HEK293 (cell line): ENCODE measurements at regions not wholly inside any gene's neighbourhood (a gene's known extent, or its start where the extent isn't known, plus 50 kb on each side); places are given as distances from the start of the nearest gene placed in this dataset.
A peak's percentile ranks its signal among the peaks of the same experiment; 100 is the strongest.

Experiments
- CTCF ChIA-PET: fragments of 350-600 bp; formaldehyde crosslinking; extraction: SDS; loops from one replicate; lab custom pipeline; 2021; ENCODE audit warnings: antibody characterized with exemption; lab: Yijun Ruan, JAX
- POLR2A ChIA-PET: fragments of 300-600 bp; formaldehyde crosslinking; extraction: SDS; loops from one replicate; lab custom pipeline; 2020; ENCODE audit warnings: antibody characterized with exemption, inconsistent platforms; lab: Yijun Ruan, JAX
- H3K27ac ChIP-seq: fragments of 200-500 bp; sonication (Bioruptor generic); 2 replicates; pipeline ENCODE4 v1.5.1; 2014; ENCODE audit warnings: low read depth, low read length, control low read depth, inconsistent platforms; ENCODE audit errors: extremely low read depth
- H3K36me3 ChIP-seq, 2 experiments: fragments of 200-500 bp in 1 of 2; sonication (Bioruptor generic) in 1 of 2; 1 replicate in 1 of 2; 2 replicates in 1 of 2; pipeline ENCODE4 v1.5.1; 2014 to 2017; ENCODE audit warnings: inconsistent platforms in 2 of 2, low read length in 2 of 2; ENCODE audit not compliant: control insufficient read depth in 2 of 2, insufficient read depth in 1 of 2
- H3K4me1 ChIP-seq: fragments of 200-500 bp; sonication (Bioruptor generic); 2 replicates; pipeline ENCODE4 v1.5.1; 2014; ENCODE audit warnings: mild to moderate bottlenecking, low read length, inconsistent platforms; ENCODE audit not compliant: control insufficient read depth, insufficient read depth
- H3K4me3 ChIP-seq: 2 replicates; pipeline ENCODE4 v1.5.1; 2011; ENCODE audit warnings: low read depth, mild to moderate bottlenecking, control low read depth, low read length, moderate library complexity
- H3K9me3 ChIP-seq: fragments of 200-500 bp; sonication (Bioruptor generic); 2 replicates; pipeline ENCODE4 v1.5.1; 2014; ENCODE audit warnings: low read depth, low read length, inconsistent platforms; ENCODE audit not compliant: control insufficient read depth, insufficient read depth
- PBX3 ChIP-seq: sonication (generic); formaldehyde crosslinking; IDR thresholded peaks from 2 replicates; pipeline ENCODE4 v1.8.1; 2022; ENCODE audit warnings: mild to moderate bottlenecking, moderate library complexity, missing genetic modification reagents
- PRDM2 ChIP-seq: fragments of 450-650 bp; formaldehyde crosslinking; IDR thresholded peaks from 2 replicates; pipeline ENCODE4 v1.5.1; 2016; ENCODE audit warnings: missing biosample characterization, missing genetic modification characterization, borderline replicate concordance
- SCRT1 ChIP-seq: fragments of 450-650 bp; formaldehyde crosslinking; IDR thresholded peaks from 2 replicates; pipeline ENCODE4 v1.5.1; 2016; ENCODE audit warnings: missing biosample characterization, missing genetic modification characterization, borderline replicate concordance
- ZBTB17 ChIP-seq: fragments of 450-650 bp; formaldehyde crosslinking; IDR thresholded peaks from 2 replicates; pipeline ENCODE4 v1.5.1; 2016; ENCODE audit warnings: missing biosample characterization, missing genetic modification characterization
- ZBTB48 ChIP-seq: fragments of 450-650 bp; formaldehyde crosslinking; IDR thresholded peaks from 2 replicates; pipeline ENCODE4 v1.5.1; 2016; ENCODE audit warnings: missing biosample characterization, missing genetic modification characterization
- ZBTB7A ChIP-seq: fragments of 450-650 bp; formaldehyde crosslinking; IDR thresholded peaks from 2 replicates; pipeline ENCODE4 v1.5.1; 2016; ENCODE audit warnings: low read depth, missing biosample characterization, missing genetic modification characterization
- ZIC2 ChIP-seq: fragments of 450-650 bp; formaldehyde crosslinking; IDR thresholded peaks from 2 replicates; pipeline ENCODE4 v1.5.1; 2016; ENCODE audit warnings: missing biosample characterization, missing genetic modification characterization
- ZNF114 ChIP-seq: fragments of 450-650 bp; formaldehyde crosslinking; IDR thresholded peaks from 2 replicates; pipeline ENCODE4 v1.5.0; 2017; ENCODE audit warnings: missing biosample characterization, missing genetic modification characterization
- ZNF184 ChIP-seq: fragments of 450-650 bp; IDR thresholded peaks from 2 replicates; pipeline ENCODE4 v1.5.1; 2018; ENCODE audit warnings: missing biosample characterization, mild to moderate bottlenecking, missing genetic modification characterization
- ZNF2 ChIP-seq: fragments of 450-650 bp; formaldehyde crosslinking; IDR thresholded peaks from 2 replicates; pipeline ENCODE4 v1.5.1; 2016; ENCODE audit warnings: missing biosample characterization, missing genetic modification characterization
- ZNF24 ChIP-seq: fragments of 450-650 bp; formaldehyde crosslinking; IDR thresholded peaks from 2 replicates; pipeline ENCODE4 v1.5.1; 2016; ENCODE audit warnings: missing biosample characterization, missing genetic modification characterization
- ZNF354C ChIP-seq: fragments of 450-650 bp; formaldehyde crosslinking; IDR thresholded peaks from 2 replicates; pipeline ENCODE4 v1.5.1; 2016; ENCODE audit warnings: missing biosample characterization, missing genetic modification characterization, low read depth, borderline replicate concordance
- ZNF513 ChIP-seq: fragments of 450-650 bp; IDR thresholded peaks from 2 replicates; pipeline ENCODE4 v1.5.1; 2018; ENCODE audit warnings: missing biosample characterization, missing genetic modification characterization
- ZNF549 ChIP-seq: fragments of 450-650 bp; IDR thresholded peaks from 2 replicates; pipeline ENCODE4 v1.5.1; 2018; ENCODE audit warnings: missing biosample characterization, missing genetic modification characterization, mild to moderate bottlenecking, inconsistent platforms, moderate library complexity
- ZNF621 ChIP-seq: fragments of 450-650 bp; formaldehyde crosslinking; IDR thresholded peaks from 2 replicates; pipeline ENCODE4 v1.5.1; 2017; ENCODE audit warnings: missing biosample characterization, missing genetic modification characterization
- ZNF768 ChIP-seq: fragments of 450-650 bp; formaldehyde crosslinking; IDR thresholded peaks from 2 replicates; pipeline ENCODE4 v1.5.1; 2018; ENCODE audit warnings: missing biosample characterization, mild to moderate bottlenecking, missing genetic modification characterization
- TF ChIP-seq, protein P1 (sequence below): fragments of 450-650 bp; formaldehyde crosslinking; IDR thresholded peaks from 2 replicates; pipeline ENCODE4 v1.5.1; 2016; ENCODE audit warnings: missing biosample characterization, missing genetic modification characterization
- TF ChIP-seq, protein P2 (sequence below): fragments of 450-650 bp; formaldehyde crosslinking; IDR thresholded peaks from 2 replicates; pipeline ENCODE4 v1.5.1; 2016; ENCODE audit warnings: missing biosample characterization, missing genetic modification characterization

GRCh38 chr7:22635349-22635748 lies 91.7 kb upstream of the IL6 start:
- H3K36me3 ChIP-seq: no peaks in the 10 kb centered on the region
- no peaks in the 10 kb centered on the region for H3K4me1 ChIP-seq
- H3K9me3 ChIP-seq: no peaks in the 10 kb centered on the region
- CTCF ChIA-PET: no interaction called here
- TF ChIP-seq ZIC2 (tag by site-specific recombination) (0 out of 2 replicates have a peak, but pooled peaks have one; percentile 13), PRDM2 (no peak)
- TF ChIP-seq, all 188 proteins: peak for 1
- Histone ChIP-seq H3K4me3 (no peak overlapping the region), H3K27ac (no peak overlapping the region)
- POLR2A ChIA-PET: interaction anchor here (0.6 kb wide), 1 partner anchor 10 kb away, joined by 4 read pairs; no protein-coding TSS in a partner anchor

DNA sequence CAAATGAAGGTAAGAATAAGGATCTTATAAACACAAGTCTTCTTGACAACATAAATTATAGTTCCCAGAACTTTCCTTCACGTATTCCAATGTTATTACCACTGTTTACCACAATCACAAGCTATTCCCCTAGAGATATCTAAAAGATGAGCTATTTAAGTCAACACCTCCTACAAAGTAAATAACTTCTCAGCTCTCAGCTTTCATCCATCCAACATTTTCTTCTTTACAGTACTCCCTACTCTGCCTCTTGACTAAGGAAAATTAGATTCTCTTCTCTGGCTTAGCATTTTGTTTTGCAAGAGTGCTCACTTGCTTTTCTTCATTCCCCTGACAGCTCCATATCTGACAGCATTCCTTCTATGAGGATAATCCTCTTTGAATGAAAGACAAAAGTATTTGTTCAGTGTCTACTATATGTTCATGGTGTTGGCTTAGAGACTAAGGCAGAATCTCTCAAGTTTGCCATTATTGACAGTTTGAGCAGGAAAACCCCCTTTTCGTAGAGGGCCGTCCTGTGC lies 93.0 kb upstream of the IL6 start:
- Histone ChIP-seq H3K4me3 (no peak overlapping the region), H3K27ac (no peak overlapping the region), H3K36me3 (no peaks in the 10 kb centered on the region), H3K9me3 (no peaks in the 10 kb centered on the region), H3K4me1 (no peaks in the 10 kb centered on the region)
- TF ChIP-seq ZNF621 (tag by site-specific recombination) (no peak), ZBTB48 (tag by site-specific recombination) (no peak)
- POLR2A ChIA-PET: no interaction called here
- CTCF ChIA-PET: interaction anchor here (0.6 kb wide), 1 partner anchor 19 kb away, joined by 3 read pairs; no protein-coding TSS in a partner anchor

GRCh38 chr7:22633286-22633953 lies 93.6 kb upstream of the IL6 start:
- Histone ChIP-seq H3K9me3 (no peaks in the 10 kb centered on the region), H3K4me1 (no peaks in the 10 kb centered on the region), H3K27ac (no peak overlapping the region), H3K36me3 (no peaks in the 10 kb centered on the region), H3K4me3 (no peak overlapping the region)
- ChIA-PET CTCF (no interaction called here), POLR2A (no interaction called here)
- TF ChIP-seq ZNF549 (tag by site-specific recombination): no peak
- no peak for TF ChIP-seq ZNF2
- TF ChIP-seq SCRT1 (tag by site-specific recombination): no peak
- TF ChIP-seq ZBTB7A (tag by site-specific recombination): no peak
- TF ChIP-seq ZNF114 (tag by site-specific recombination): no peak
- no peak for TF ChIP-seq ZNF24

DNA sequence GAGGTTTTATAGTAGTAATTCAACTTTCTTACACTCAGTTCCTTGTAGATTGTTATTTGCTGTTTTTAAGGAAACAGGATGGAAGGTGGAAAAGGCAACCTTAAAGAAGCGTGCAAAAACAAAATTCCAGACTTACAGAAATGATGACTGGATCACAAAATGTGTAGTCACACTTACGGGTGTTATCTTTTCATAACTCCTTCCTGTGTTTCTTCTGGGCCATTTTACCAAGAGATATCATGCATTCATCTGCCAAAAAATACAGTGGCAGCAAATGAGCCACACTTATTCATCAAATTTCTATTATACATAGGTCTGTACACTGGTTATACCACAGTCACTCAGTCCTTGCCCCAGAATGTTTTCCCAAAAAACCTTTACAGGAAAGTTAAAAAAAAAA lies 94.3 kb upstream of the IL6 start:
- H3K4me1 ChIP-seq: no peaks in the 10 kb centered on the region
- H3K9me3 ChIP-seq: no peaks in the 10 kb centered on the region
- H3K4me3 ChIP-seq: no peak overlapping the region
- H3K27ac ChIP-seq: no peak overlapping the region
- H3K36me3 ChIP-seq: no peaks in the 10 kb centered on the region
- ChIA-PET POLR2A (no interaction called here), CTCF (no interaction called here)
- TF ChIP-seq, protein P1, sequence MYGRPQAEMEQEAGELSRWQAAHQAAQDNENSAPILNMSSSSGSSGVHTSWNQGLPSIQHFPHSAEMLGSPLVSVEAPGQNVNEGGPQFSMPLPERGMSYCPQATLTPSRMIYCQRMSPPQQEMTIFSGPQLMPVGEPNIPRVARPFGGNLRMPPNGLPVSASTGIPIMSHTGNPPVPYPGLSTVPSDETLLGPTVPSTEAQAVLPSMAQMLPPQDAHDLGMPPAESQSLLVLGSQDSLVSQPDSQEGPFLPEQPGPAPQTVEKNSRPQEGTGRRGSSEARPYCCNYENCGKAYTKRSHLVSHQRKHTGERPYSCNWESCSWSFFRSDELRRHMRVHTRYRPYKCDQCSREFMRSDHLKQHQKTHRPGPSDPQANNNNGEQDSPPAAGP: no peak
- no peak for TF ChIP-seq ZNF768 (tag by site-specific recombination)
- TF ChIP-seq, protein P2, sequence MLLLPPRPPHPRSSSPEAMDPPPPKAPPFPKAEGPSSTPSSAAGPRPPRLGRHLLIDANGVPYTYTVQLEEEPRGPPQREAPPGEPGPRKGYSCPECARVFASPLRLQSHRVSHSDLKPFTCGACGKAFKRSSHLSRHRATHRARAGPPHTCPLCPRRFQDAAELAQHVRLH (tag by site-specific recombination): no peak
- no peak for TF ChIP-seq ZNF184 (tag by site-specific recombination)
- TF ChIP-seq ZNF513 (tag by site-specific recombination): no peak
- TF ChIP-seq PBX3 (CRISPR knock-in tag): no peak
- TF ChIP-seq ZNF354C (tag by site-specific recombination): no peak
- TF ChIP-seq ZBTB17: no peak
